ENCODE measurements at regions not wholly inside any gene's neighbourhood (a gene's known extent, or its start where the extent isn't known, plus 50 kb on each side); places are given as distances from the start of the nearest gene placed in this dataset.
"Not testable (repeated sequence)": the region's sequence is repeated elsewhere in the genome, so short reads cannot be mapped to it uniquely, and the experiment has no call there.

DNA sequence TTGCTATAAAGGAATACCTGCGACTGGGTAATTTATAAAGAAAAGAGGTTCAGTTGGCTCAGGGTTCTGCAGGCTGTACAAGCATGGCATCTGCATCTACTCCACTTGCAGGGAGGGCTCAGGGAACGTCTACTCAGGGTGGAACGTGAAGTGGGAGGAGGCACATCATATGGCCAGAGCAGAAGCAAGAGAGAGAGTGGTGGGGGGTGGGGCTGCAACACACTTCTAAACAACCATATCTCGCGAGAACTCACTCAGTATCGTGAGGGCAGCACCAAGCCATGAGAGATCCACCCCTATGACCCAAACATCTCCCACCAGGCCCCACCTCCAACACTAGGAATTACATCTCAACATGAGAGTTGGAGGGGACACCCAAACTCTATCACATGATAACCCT is 109.8 kb upstream of the SCAF8 start:
- DNase-seq (ENCODE audit: low spot score) = no peak
- in situ Hi-C loops (cut with HindIII; ENCODE audit: low sequenced_read_pairs) = no loop called here

DNA sequence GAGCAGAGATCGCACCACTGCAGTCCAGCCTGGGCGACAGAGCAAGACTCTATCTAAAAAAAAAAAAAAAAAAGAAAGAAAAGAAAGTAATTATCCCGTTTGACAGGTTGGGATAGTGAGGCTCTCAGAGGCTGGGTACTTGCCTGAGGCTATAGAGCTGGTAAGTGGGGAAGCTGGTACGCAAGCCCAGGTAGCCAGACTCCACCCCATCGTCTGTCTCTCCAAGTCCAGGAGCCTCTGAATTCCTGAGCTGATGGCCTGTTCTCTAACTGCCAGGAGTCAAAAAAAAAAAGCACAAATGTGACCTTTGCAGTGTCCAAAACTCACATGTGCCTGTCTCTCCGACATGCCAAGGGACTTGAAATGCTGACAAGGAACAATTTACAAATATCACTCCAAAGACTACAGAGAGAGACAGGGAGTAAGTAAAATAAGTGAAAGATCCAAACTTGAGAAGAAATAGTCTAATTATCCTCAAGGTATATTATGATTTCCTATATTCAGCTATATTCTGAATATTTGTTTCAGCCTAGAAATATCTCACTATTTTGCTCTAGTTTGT is 109.1 kb upstream of the SCAF8 start:
- in situ Hi-C loops (cut with HindIII; ENCODE audit: low sequenced_read_pairs) = no loop called here
- no peak for DNase-seq (ENCODE audit: low spot score)

- in situ Hi-C loops (cut with HindIII; ENCODE audit: low sequenced_read_pairs); DNase-seq (ENCODE audit: low spot score): not testable (repeated sequence)
These were observed 108.5 kb upstream of the SCAF8 start for GRCh38 chr6:154624727-154625126.

- in situ Hi-C loops (cut with HindIII; ENCODE audit: low sequenced_read_pairs) = no loop called here
- no peak for DNase-seq (ENCODE audit: low spot score)
These were observed 107.5 kb upstream of the SCAF8 start for GRCh38 chr6:154625721-154626120.

- DNase-seq (ENCODE audit: low spot score) = no peak
- in situ Hi-C loops (cut with HindIII; ENCODE audit: low sequenced_read_pairs) = no loop called here
These were observed 104.1 kb upstream of the SCAF8 start for GRCh38 chr6:154629127-154629526.

- in situ Hi-C loops (cut with HindIII; ENCODE audit: low sequenced_read_pairs) = no loop called here
- DNase-seq (ENCODE audit: low spot score) = no peak
These were observed 101.1 kb upstream of the SCAF8 start for GRCh38 chr6:154632119-154632518.

DNA sequence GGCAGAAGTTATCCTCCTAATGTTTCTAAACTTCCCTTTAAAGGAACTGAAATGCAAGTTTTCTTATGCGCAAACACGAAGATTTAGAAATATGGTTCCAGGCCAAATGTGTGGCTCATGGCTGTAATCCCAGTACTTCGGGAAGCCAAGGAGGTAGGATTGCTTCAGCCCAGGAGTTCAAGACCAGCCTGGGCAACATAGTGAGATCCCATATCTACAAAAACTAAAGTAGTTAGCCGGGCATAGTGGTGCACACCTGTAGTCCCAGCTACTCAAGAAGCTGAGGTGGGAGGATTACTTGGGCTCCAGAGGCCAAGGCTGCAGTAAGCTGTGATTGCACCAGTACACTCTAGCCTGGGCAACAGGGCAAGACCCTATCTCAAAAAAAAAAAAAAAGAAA is 95.8 kb upstream of the SCAF8 start:
- in situ Hi-C loops (cut with HindIII; ENCODE audit: low sequenced_read_pairs) = no loop called here
- no peak for DNase-seq (ENCODE audit: low spot score)

- in situ Hi-C loops (cut with HindIII; ENCODE audit: low sequenced_read_pairs) = no loop called here
- DNase-seq (ENCODE audit: low spot score) = no peak
These were observed 94.8 kb upstream of the SCAF8 start for GRCh38 chr6:154638369-154638768.

DNA sequence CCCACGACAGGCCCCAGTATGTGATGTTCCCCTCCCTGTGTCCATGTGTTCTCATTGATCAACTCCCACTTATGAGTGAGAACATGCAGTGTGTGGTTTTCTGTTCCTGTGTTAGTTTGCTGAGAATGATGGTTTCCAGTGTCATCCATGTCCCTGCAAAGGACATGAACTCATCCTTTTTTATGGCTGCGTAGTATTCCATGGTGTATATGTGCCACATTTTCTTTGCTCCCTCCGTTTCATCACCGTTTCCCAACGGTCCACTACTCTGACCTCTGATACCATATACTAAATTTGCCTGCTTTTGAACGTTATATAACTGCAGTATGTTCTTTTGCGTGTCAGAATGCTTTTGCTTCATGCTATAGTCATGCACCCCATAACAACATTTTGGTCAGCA is 94.0 kb upstream of the SCAF8 start:
- DNase-seq (ENCODE audit: low spot score); in situ Hi-C loops (cut with HindIII; ENCODE audit: low sequenced_read_pairs): not testable (repeated sequence)

DNA sequence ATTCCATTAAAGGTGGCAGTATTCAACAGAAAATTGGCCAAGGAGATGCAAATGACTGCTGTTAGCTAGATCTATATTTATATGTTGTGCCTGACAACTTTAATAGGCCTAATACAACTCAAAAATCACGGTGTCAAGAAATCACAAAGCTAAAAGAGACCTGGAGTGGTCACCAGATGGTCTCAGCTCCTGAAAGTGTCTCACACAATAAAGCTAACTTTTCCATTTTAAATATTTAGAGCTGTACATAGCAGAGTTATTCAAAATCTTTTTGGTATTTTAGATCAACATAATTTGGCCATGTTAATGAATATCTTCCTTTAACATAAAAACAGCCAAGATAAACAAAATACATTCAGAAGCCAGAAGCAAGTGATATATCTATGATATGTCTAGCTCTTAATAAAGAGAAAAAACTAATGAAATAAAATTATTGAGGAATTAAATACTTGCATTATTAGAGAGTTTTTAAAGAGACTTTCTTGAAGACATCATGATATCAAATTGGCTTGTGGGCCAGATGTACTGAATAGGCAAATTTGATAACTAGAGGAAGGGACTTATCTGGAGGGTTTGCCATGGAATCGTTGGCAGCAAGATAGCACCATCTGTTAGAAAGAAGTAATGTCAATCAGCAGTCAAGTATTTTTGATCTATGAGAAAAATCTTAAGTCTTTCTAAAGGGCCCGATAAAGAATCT is 84.9 kb upstream of the SCAF8 start:
- in situ Hi-C loops (cut with HindIII; ENCODE audit: low sequenced_read_pairs) = no loop called here
- DNase-seq (ENCODE audit: low spot score) = no peak

GRCh38 chr6:154648888-154649205 is 84.4 kb upstream of the SCAF8 start:
- DNase-seq (ENCODE audit: low spot score) = no peak
- in situ Hi-C loops (cut with HindIII; ENCODE audit: low sequenced_read_pairs) = no loop called here

DNA sequence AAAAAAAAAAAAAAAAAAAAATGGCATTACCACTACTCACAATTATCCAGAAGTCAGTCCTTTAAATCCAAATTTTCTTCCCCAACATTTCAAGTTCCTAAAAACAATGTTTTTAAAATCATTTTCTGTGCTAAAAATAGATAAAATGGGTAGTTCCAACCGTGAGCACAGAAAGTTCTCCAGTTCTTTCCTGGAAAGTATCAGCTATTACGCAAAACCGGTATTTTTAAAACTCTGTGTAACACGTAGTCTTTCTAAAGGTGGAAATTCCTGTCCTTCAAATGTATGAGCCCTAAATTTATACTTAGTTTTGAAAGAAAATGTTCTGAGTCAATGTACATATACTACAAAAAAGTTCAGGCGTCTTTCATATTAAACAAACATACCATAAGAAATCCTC is 83.5 kb upstream of the SCAF8 start:
- DNase-seq (ENCODE audit: low spot score) = no peak
- in situ Hi-C loops (cut with HindIII; ENCODE audit: low sequenced_read_pairs) = no loop called here

- in situ Hi-C loops (cut with HindIII; ENCODE audit: low sequenced_read_pairs) = no loop called here
- DNase-seq (ENCODE audit: low spot score) = no peak
These were observed 82.9 kb upstream of the SCAF8 start for GRCh38 chr6:154650351-154650750.

- no peak for DNase-seq (ENCODE audit: low spot score)
- in situ Hi-C loops (cut with HindIII; ENCODE audit: low sequenced_read_pairs) = no loop called here
These were observed 81.6 kb upstream of the SCAF8 start for GRCh38 chr6:154651656-154652055.

DNA sequence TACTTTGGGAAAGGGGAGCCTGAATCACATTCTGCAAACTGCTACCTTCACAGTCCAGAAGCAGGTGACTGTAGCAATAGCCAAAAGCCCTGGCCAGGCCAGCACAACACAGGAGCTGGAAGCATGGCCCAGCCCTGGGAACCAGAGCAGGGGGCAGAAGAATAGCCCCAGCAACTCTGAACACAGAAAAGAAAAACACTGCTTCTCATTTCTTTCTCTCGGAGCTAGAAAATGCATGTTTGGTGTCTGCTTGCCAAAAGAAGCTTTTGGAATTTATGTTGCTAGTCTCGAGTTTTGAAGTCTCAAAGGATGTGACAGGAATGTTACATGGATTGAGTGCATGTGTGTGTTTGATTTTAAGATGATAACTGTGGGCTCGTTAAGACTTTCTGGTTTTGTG is 79.8 kb upstream of the SCAF8 start:
- in situ Hi-C loops (cut with HindIII; ENCODE audit: low sequenced_read_pairs) = no loop called here
- DNase-seq (ENCODE audit: low spot score) = no peak

- in situ Hi-C loops (cut with HindIII; ENCODE audit: low sequenced_read_pairs) = no loop called here
- DNase-seq (ENCODE audit: low spot score) = no peak
These were observed 79.4 kb upstream of the SCAF8 start for GRCh38 chr6:154653853-154654252.

- in situ Hi-C loops (cut with HindIII; ENCODE audit: low sequenced_read_pairs) = no loop called here
- DNase-seq (ENCODE audit: low spot score) = no peak
These were observed 76.6 kb upstream of the SCAF8 start for GRCh38 chr6:154656660-154657059.

DNA sequence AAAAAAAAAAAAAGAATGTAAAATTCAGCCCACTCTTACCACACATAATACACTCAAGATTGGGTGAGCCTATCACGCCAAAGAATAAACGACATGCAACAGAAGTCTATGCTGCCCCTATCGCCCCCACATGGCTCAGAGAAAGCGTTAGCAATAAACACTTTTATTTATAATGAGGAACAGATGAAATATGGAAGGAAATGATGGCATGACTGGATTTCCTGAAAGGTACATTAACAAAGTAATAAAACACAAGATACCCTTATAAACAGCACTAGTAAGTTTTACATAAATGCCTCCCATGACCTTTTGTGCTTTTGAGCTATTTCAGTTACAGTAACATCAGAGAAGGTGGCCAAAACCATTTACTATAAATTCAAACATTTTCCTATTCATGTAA is 71.4 kb upstream of the SCAF8 start:
- in situ Hi-C loops (cut with HindIII; ENCODE audit: low sequenced_read_pairs) = no loop called here
- no peak for DNase-seq (ENCODE audit: low spot score)

DNA sequence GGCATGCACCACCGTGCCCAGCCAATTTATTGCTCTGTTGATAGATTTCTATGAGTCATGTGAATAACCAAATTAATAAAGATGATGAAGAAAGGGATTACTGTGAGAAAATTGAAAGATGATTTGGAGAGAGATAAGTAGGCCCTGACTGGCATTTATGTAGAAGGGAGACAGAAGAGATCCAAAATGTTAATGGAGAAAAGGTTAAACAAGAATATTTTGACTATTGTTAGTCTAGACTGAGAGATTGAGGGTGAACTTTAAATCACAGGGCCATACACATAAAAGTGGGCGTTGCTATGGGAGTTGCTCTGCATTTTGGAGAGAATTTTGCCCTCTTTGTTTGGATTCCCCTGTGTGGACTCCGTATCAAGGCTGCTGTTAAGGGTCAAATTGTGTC is 68.9 kb upstream of the SCAF8 start:
- no peak for DNase-seq (ENCODE audit: low spot score)
- in situ Hi-C loops (cut with HindIII; ENCODE audit: low sequenced_read_pairs) = no loop called here

DNA sequence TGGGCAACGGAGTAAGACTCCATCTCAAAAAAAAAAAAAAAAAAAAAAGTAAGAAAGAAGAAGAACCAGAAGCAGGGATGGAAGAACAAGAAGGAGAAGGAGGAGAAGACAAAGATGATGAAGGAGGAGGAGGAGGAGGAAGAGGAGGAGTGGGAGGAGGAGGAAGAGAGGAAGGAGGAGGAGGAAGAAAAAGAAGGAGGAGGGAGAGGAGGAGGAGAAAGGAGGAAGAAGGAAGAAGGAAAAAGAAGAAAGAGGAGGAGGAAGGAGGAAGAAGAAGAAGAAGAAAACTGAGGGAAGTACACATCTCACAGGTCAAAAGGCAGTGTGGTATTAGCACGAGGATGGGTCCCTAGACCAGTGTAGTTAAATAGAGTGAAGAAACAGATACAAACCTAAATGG is 65.1 kb upstream of the SCAF8 start:
- no peak for DNase-seq (ENCODE audit: low spot score)
- in situ Hi-C loops (cut with HindIII; ENCODE audit: low sequenced_read_pairs) = no loop called here

- DNase-seq (ENCODE audit: low spot score) = no peak
- in situ Hi-C loops (cut with HindIII; ENCODE audit: low sequenced_read_pairs) = no loop called here
These were observed 61.1 kb upstream of the SCAF8 start for GRCh38 chr6:154672086-154672485.

DNA sequence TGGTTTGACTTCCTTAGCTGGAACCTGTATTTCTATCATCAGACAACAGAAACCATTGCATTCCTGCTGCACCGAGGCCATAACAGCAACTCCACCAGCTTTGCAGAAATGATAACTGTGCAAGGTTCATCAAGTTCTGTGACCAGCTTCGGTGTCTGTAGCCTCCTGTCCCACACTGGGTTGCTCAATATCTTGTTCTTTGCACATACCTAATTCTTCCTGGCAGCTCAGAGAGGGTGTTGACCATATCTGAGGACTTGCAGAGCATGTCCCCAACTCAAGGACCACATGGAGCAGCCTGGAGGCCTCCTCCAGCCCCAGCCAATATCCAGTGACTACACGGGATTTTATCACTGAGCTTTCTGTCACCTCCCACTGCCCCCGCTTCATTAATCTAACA is 59.3 kb upstream of the SCAF8 start:
- no peak for DNase-seq (ENCODE audit: low spot score)
- in situ Hi-C loops (cut with HindIII; ENCODE audit: low sequenced_read_pairs) = no loop called here
